ENCODE measurements at regions not wholly inside any gene's neighbourhood (a gene's known extent, or its start where the extent isn't known, plus 50 kb on each side); places are given as distances from the start of the nearest gene placed in this dataset.

DNA sequence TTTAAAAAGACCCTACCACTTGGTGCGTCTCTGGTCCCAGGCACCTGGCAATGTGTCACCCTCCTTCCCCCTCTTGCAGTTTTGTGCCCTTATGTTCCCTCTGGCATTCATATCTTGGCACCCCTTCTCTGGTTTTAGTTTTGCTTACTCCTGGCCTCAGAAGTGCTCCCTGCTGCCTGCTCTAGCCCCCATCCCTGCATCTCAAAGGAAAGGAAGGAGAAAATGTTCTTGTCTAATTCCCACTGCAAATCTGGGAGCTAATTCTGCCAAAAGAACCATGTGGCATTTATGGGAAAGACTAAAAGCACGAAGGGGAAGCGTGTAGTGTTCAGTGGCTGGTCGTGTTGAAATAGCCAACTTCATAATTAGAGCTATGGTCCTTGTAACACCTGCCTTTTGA, 340.1 kb upstream of the RPS6KA3 start:
- Mint-ChIP-seq H3K27ac (no peak overlapping the region), H3K36me3 (no peaks in the 10 kb centered on the region)
- no peak for ATAC-seq

GRCh38 chrX:20596856-20597255, 330.1 kb upstream of the RPS6KA3 start:
- DNase-seq (ENCODE audit: low spot score in 2 of 2), result no peak
- Mint-ChIP-seq H3K36me3 (no peaks in the 10 kb centered on the region), H3K9me3 (no peaks in the 10 kb centered on the region), H3K27ac (peak overlapping the region; percentile 41 to 65)
- ATAC-seq, result no peak

More for the DNA sequence above, 340.1 kb upstream of the RPS6KA3 start:
- no peaks in the 10 kb centered on the region for H3K9me3 Mint-ChIP-seq
- no peak for DNase-seq (ENCODE audit: low spot score in 2 of 2)

DNA sequence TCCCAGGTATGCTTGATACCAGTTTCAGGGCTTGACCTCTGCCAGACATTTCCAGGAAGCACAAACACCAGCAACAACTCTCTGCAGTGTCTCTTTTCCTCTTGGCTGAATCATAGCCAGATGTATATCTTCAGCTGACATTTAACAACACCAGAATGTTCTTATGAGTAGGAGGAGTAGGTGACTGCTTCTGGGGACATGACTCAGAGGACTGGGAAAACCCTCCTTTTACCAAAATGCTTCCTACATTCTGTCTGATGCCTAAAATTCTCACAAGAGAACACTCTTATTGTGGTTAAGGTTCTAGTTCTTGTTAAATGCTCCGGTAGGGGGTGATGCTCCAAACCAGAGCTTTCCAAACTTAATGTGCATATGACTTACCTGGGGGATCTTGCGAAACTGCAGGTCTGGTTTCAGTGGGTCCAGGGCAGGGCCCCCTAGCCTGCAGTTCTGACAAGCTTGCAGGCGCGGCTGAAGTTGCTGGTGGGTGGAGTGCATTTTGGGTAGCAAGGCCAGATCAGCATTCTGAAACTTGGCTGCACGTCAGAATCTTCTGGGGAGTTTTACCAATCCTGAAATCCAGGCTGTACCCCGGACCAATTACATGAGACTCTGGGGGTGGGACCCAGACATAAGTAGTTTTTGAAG, 329.3 kb upstream of the RPS6KA3 start:
- H3K27ac Mint-ChIP-seq, result peak overlapping the region; percentile 40 to 41
- ATAC-seq, result peak; percentile 91
- H3K9me3 Mint-ChIP-seq, result no peaks in the 10 kb centered on the region
- peak; percentile 24 to 55 for DNase-seq (ENCODE audit: low spot score in 2 of 2)
- no peaks in the 10 kb centered on the region for H3K36me3 Mint-ChIP-seq

GRCh38 chrX:20594985-20595384, 328.3 kb upstream of the RPS6KA3 start:
- DNase-seq (ENCODE audit: low spot score in 2 of 2) (no peak), ATAC-seq (no peak)
- no peaks in the 10 kb centered on the region for H3K9me3 Mint-ChIP-seq
- no peak overlapping the region for H3K27ac Mint-ChIP-seq
- H3K36me3 Mint-ChIP-seq, result no peaks in the 10 kb centered on the region

DNA sequence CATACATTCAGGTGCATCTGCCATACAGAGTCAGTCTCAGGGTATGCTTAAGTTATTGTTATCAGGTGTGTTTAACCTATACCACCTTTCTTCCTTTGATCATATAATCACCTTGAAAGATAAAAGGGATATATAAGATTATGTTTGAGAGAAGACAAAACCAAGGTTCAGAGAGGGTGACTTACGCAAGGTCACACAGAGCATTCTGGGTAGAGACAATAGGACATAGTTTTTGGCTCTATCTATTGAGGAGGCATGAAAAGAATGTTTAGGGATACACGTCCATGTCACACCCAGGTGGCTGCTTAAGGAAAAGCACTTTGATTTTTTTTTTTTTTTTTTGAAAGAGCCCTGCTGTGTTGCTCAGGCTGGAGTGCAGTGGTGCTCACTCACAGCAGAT, 327.1 kb upstream of the RPS6KA3 start:
- H3K9me3 Mint-ChIP-seq, result no peaks in the 10 kb centered on the region
- no peak for DNase-seq (ENCODE audit: low spot score in 2 of 2)
- no peaks in the 10 kb centered on the region for H3K36me3 Mint-ChIP-seq
- ATAC-seq, result no peak
- no peak overlapping the region for H3K27ac Mint-ChIP-seq

DNA sequence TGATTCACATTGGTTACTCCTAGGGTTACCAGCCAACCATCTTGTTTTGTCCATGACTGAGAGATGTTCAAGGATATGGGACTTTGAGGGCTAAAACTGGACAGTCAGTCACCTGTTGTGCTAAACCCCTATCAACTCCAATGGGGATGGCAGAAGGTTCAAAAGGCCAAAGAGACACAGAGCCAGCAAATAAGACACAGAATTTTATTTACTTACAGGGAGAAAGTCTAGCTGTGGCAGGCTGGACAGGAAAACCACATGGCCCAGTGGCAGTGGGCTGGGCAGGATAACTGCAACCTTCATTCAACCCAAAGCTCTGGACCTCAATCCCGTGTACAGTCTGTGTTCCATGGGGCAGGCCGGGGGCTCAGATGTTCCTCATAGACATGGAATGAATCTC, 326.7 kb upstream of the RPS6KA3 start:
- H3K9me3 Mint-ChIP-seq, result no peaks in the 10 kb centered on the region
- H3K27ac Mint-ChIP-seq, result no peak overlapping the region
- DNase-seq (ENCODE audit: low spot score in 2 of 2) (no peak), ATAC-seq (no peak)
- H3K36me3 Mint-ChIP-seq, result no peaks in the 10 kb centered on the region

DNA sequence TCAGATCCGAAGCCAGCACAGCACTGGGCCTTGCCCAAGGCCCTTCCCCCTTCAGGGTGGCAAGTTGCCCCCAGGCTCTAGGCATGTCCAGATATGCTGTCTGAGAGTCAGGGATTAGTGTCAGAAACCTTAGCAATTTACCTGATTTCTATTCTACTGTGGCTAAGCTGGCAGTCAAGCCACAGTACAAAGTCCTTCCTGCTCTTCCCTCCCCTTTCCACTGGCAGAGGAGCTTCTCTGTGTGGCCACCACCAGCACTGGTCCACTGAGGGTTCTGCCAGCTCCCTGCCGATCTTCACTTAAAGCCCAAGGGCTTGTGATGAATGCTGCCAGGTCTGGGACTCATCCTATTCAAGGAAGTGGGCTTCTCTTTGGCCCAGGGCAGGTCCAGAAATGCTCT, 324.5 kb upstream of the RPS6KA3 start:
- Mint-ChIP-seq H3K9me3 (no peaks in the 10 kb centered on the region), H3K27ac (peak overlapping the region in 1 of 2 donors; percentile 77), H3K36me3 (no peaks in the 10 kb centered on the region)
- no peak for DNase-seq (ENCODE audit: low spot score in 2 of 2)
- ATAC-seq, result no peak

GRCh38 chrX:20585782-20586181, 319.1 kb upstream of the RPS6KA3 start:
- no peaks in the 10 kb centered on the region for H3K9me3 Mint-ChIP-seq
- H3K27ac Mint-ChIP-seq, result no peak overlapping the region
- no peak for ATAC-seq
- no peaks in the 10 kb centered on the region for H3K36me3 Mint-ChIP-seq
- DNase-seq (ENCODE audit: low spot score in 2 of 2), result no peak

GRCh38 chrX:20571611-20572010, 304.9 kb upstream of the RPS6KA3 start:
- DNase-seq (ENCODE audit: low spot score in 2 of 2) (no peak), ATAC-seq (no peak)
- Mint-ChIP-seq H3K36me3 (no peaks in the 10 kb centered on the region), H3K9me3 (no peaks in the 10 kb centered on the region), H3K27ac (no peak overlapping the region)

DNA sequence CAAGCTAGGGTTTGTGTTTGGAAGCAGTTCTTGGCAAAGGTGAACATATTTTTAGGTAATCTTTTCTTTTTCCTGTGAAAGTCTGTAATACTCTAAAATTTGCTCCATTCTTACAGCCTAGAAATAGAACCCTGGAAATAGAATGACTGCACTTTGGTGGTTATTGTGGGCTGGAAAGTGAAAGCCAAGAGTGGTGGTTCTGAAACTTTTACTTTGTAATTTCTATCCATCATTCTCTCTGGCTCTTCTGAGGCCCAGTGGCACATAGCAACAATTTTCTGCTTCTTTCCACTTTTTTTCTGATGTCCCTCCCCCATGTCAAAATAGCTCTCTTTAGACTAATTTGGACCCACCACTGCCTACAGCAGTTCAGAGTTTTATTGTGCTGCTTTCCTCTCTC, 300.4 kb upstream of the RPS6KA3 start:
- peak in 1 of 2 donors; percentile 73 for ATAC-seq
- no peaks in the 10 kb centered on the region for H3K36me3 Mint-ChIP-seq

GRCh38 chrX:20547611-20548051, 280.9 kb upstream of the RPS6KA3 start:
- no peaks in the 10 kb centered on the region for H3K9me3 Mint-ChIP-seq
- DNase-seq (ENCODE audit: low spot score in 2 of 2), result no peak
- H3K27ac Mint-ChIP-seq, result no peak overlapping the region
- H3K36me3 Mint-ChIP-seq, result peaks cover 0 to 8% of the 10 kb centered on the region in 2 donors
- ATAC-seq, result peak; percentile 48 to 61

More for the DNA sequence above, 300.4 kb upstream of the RPS6KA3 start:
- no peaks in the 10 kb centered on the region for H3K9me3 Mint-ChIP-seq
- no peak overlapping the region for H3K27ac Mint-ChIP-seq
- DNase-seq (ENCODE audit: low spot score in 2 of 2), result no peak

- ATAC-seq (no peak), DNase-seq (ENCODE audit: low spot score in 2 of 2) (no peak)
- Mint-ChIP-seq H3K9me3 (peaks cover 5 to 12% of the 10 kb centered on the region in 2 donors), H3K36me3 (peaks cover 9 to 20% of the 10 kb centered on the region in 2 donors), H3K27ac (no peak overlapping the region)
Measured at GRCh38 chrX:20545538-20545937, 278.8 kb upstream of the RPS6KA3 start.

GRCh38 chrX:20542072-20542471, 275.4 kb upstream of the RPS6KA3 start:
- ATAC-seq (no peak), DNase-seq (ENCODE audit: low spot score in 2 of 2) (no peak)
- peaks cover 5 to 13% of the 10 kb centered on the region in 2 donors for H3K9me3 Mint-ChIP-seq
- no peak overlapping the region for H3K27ac Mint-ChIP-seq
- peaks cover 9 to 20% of the 10 kb centered on the region in 2 donors for H3K36me3 Mint-ChIP-seq

GRCh38 chrX:20538974-20539373, 272.3 kb upstream of the RPS6KA3 start:
- ATAC-seq, result no peak
- Mint-ChIP-seq H3K27ac (no peak overlapping the region), H3K36me3 (peaks cover 9 to 20% of the 10 kb centered on the region in 2 donors), H3K9me3 (peaks cover 5 to 13% of the 10 kb centered on the region in 2 donors)
- DNase-seq (ENCODE audit: low spot score in 2 of 2), result no peak

DNA sequence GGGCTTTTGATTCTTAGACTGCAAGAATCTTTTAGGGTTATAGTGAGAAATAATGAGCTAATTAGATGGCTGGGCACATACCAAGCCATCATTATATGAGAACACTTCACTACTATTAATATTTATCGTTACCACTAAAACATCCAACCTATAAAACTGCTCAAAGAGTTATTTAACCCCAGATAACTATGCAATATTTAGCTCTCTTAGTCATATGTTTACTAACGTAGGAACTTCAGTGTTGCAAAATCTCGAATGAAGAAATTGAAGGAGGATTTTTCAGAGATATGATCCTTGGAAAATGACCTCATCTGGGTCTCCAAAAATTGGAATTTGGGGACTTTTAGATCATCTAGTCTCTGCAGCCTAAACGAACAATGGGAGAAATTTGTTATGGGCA, 265.0 kb upstream of the RPS6KA3 start:
- no peaks in the 10 kb centered on the region for H3K36me3 Mint-ChIP-seq
- no peak for ATAC-seq
- no peak overlapping the region for H3K27ac Mint-ChIP-seq
- DNase-seq (ENCODE audit: low spot score in 2 of 2), result no peak
- no peaks in the 10 kb centered on the region for H3K9me3 Mint-ChIP-seq

DNA sequence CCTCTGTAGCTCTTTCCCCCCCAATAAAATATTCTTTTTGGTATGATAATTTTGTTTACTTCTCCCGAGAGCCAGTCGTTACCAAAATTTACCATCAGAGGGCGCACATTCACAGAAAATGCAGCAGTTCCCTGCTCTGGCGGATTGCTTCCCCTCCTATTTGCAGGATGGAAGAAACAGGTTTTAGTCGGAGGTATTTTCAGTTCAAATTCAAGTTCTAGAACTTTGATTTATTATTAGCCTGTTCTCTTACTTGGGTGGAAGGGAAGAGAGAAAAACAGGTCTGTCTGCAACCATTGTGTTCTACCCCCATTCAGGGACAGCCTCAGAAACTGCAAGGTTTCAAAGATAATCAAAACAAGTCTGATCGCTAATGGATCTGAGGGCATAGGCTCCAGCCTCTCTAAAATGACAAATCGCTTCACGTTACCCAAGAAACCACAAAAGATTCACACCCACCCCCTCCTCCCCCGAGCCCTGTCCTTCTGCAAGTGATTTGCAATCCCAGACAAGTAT, 263.8 kb upstream of the RPS6KA3 start:
- no peaks in the 10 kb centered on the region for H3K9me3 Mint-ChIP-seq
- no peak for ATAC-seq

GRCh38 chrX:20529711-20530110, 263.0 kb upstream of the RPS6KA3 start:
- ATAC-seq, result no peak
- Mint-ChIP-seq H3K9me3 (no peaks in the 10 kb centered on the region), H3K27ac (no peak overlapping the region), H3K36me3 (no peaks in the 10 kb centered on the region)
- DNase-seq (ENCODE audit: low spot score in 2 of 2), result no peak

More for the DNA sequence above, 263.8 kb upstream of the RPS6KA3 start:
- peak in 1 of 2 donors; percentile 58 for DNase-seq (ENCODE audit: low spot score in 2 of 2)
- H3K27ac Mint-ChIP-seq, result no peak overlapping the region
- H3K36me3 Mint-ChIP-seq, result no peaks in the 10 kb centered on the region

- Mint-ChIP-seq H3K27ac (no peak overlapping the region), H3K9me3 (no peaks in the 10 kb centered on the region), H3K36me3 (peaks cover 0 to 1% of the 10 kb centered on the region in 2 donors)
- no peak for ATAC-seq
- DNase-seq (ENCODE audit: low spot score in 2 of 2), result no peak
Measured at GRCh38 chrX:20529301-20529700, 262.6 kb upstream of the RPS6KA3 start.
